ENCODE measurements at regions not wholly inside any gene's neighbourhood (a gene's known extent, or its start where the extent isn't known, plus 50 kb on each side); places are given as distances from the start of the nearest gene placed in this dataset.

GRCh38 chr13:67538906-67539305 lies 308.8 kb upstream of the PCDH9 start:
- 47% methylated on average over 1 of the region's 1 CpG for WGBS
- Histone ChIP-seq H3K4me1 (replicated peaks) (no peaks in the 10 kb centered on the region), H3K27me3 (replicated peaks; ENCODE audit: insufficient read depth) (no peaks in the 10 kb centered on the region), H3K27ac (no peak overlapping the region), H3K36me3 (no peaks in the 10 kb centered on the region), H3K4me3 (no peak overlapping the region), H3K9me3 (no peaks in the 10 kb centered on the region)
- intact Hi-C loops (cut with DNase I): no loop called here
- TF ChIP-seq CTCF (IDR thresholded peaks at IDR 0.05) (no peak), POLR2AphosphoS5 (IDR thresholded peaks at IDR 0.05) (no peak), POLR2A (IDR thresholded peaks at IDR 0.05) (no peak)
- no peak for DNase-seq (ENCODE audit: low spot score)

- WGBS: 80% methylated on average over 2 of the region's 2 CpGs
- H3K9me3 ChIP-seq: no peaks in the 10 kb centered on the region
- H3K36me3 ChIP-seq: no peaks in the 10 kb centered on the region
- H3K27ac ChIP-seq: no peak overlapping the region
- TF ChIP-seq POLR2AphosphoS5 (IDR thresholded peaks at IDR 0.05): no peak
- TF ChIP-seq POLR2A (IDR thresholded peaks at IDR 0.05): no peak
- no peak for TF ChIP-seq CTCF (IDR thresholded peaks at IDR 0.05)
- intact Hi-C loops (cut with DNase I): no loop called here
- no peaks in the 10 kb centered on the region for H3K4me1 ChIP-seq (replicated peaks)
- no peak for DNase-seq (ENCODE audit: low spot score)
- no peaks in the 10 kb centered on the region for H3K27me3 ChIP-seq (replicated peaks; ENCODE audit: insufficient read depth)
- no peak overlapping the region for H3K4me3 ChIP-seq
Observed at GRCh38 chr13:67520886-67521285, 290.8 kb upstream of the PCDH9 start.

GRCh38 chr13:67519356-67519755 lies 289.2 kb upstream of the PCDH9 start:
- intact Hi-C loops (cut with DNase I): no loop called here
- no peak overlapping the region for H3K4me3 ChIP-seq
- no peak for DNase-seq (ENCODE audit: low spot score)
- no peaks in the 10 kb centered on the region for H3K9me3 ChIP-seq
- H3K36me3 ChIP-seq: no peaks in the 10 kb centered on the region
- no peak overlapping the region for H3K27ac ChIP-seq
- TF ChIP-seq POLR2A (IDR thresholded peaks at IDR 0.05) (no peak), CTCF (IDR thresholded peaks at IDR 0.05) (no peak), POLR2AphosphoS5 (IDR thresholded peaks at IDR 0.05) (no peak)
- WGBS: 47% methylated on average over 1 of the region's 1 CpG
- H3K4me1 ChIP-seq (replicated peaks): no peaks in the 10 kb centered on the region
- H3K27me3 ChIP-seq (replicated peaks; ENCODE audit: insufficient read depth): no peaks in the 10 kb centered on the region

- intact Hi-C loops (cut with DNase I): no loop called here
- no peak for DNase-seq (ENCODE audit: low spot score)
- Histone ChIP-seq H3K9me3 (no peaks in the 10 kb centered on the region), H3K27me3 (replicated peaks; ENCODE audit: insufficient read depth) (no peaks in the 10 kb centered on the region), H3K4me3 (no peak overlapping the region), H3K27ac (no peak overlapping the region), H3K4me1 (replicated peaks) (no peaks in the 10 kb centered on the region), H3K36me3 (no peaks in the 10 kb centered on the region)
- WGBS: 43% methylated on average over 1 of the region's 1 CpG
- TF ChIP-seq POLR2A (IDR thresholded peaks at IDR 0.05) (no peak), CTCF (IDR thresholded peaks at IDR 0.05) (no peak), POLR2AphosphoS5 (IDR thresholded peaks at IDR 0.05) (no peak)
Observed at GRCh38 chr13:67518785-67519184, 288.6 kb upstream of the PCDH9 start.

GRCh38 chr13:67515895-67516294 lies 285.8 kb upstream of the PCDH9 start:
- no peaks in the 10 kb centered on the region for H3K27me3 ChIP-seq (replicated peaks; ENCODE audit: insufficient read depth)
- DNase-seq (ENCODE audit: low spot score): no peak
- H3K4me1 ChIP-seq (replicated peaks): no peaks in the 10 kb centered on the region
- H3K36me3 ChIP-seq: no peaks in the 10 kb centered on the region
- no peak overlapping the region for H3K27ac ChIP-seq
- H3K9me3 ChIP-seq: no peaks in the 10 kb centered on the region
- no peak overlapping the region for H3K4me3 ChIP-seq
- no peak for TF ChIP-seq POLR2A (IDR thresholded peaks at IDR 0.05)
- no peak for TF ChIP-seq CTCF (IDR thresholded peaks at IDR 0.05)
- no peak for TF ChIP-seq POLR2AphosphoS5 (IDR thresholded peaks at IDR 0.05)
- 24% methylated on average over 1 of the region's 1 CpG for WGBS
- intact Hi-C loops (cut with DNase I): no loop called here
